ENCODE measurements at regions not wholly inside any gene's neighbourhood (a gene's known extent, or its start where the extent isn't known, plus 50 kb on each side); places are given as distances from the start of the nearest gene placed in this dataset.
"Not testable (repeated sequence)": the region's sequence is repeated elsewhere in the genome, so short reads cannot be mapped to it uniquely, and the experiment has no call there.

- TF ChIP-seq EZH2 (IDR thresholded peaks at IDR 0.05; ENCODE audit: low read length, unreplicated experiment); CTCF (conservative IDR thresholded peaks at IDR 0.05; ENCODE audit: low read depth, low read length); EZH2phosphoT487 (IDR thresholded peaks at IDR 0.05; ENCODE audit: borderline replicate concordance, low read length): not testable (repeated sequence)
Measured at GRCh38 chr4:59511809-59512208, 1688.3 kb upstream of the ADGRL3 start.

Measured in PC-3 (cell line).